Osteoblast (primary cell): ENCODE measurements at regions not wholly inside any gene's neighbourhood (a gene's known extent, or its start where the extent isn't known, plus 50 kb on each side); places are given as distances from the start of the nearest gene placed in this dataset.

ENCODE experiments used
- DNase-seq: peaks from one replicate; pipeline ENCODE4 v3.0.0; 2011; ENCODE audit warnings: low spot score, mixed read lengths; ENCODE audit not compliant: insufficient read length; ENCODE audit errors: missing footprints
- H2AFZ ChIP-seq: 2 replicates; pipeline ENCODE4 v1.6.0; 2011; ENCODE audit warnings: mild to moderate bottlenecking, low read length
- H3K27ac ChIP-seq: 2 replicates; pipeline ENCODE4 v1.5.1; 2011; ENCODE audit warnings: mild to moderate bottlenecking, low read depth, low read length, moderate library complexity
- H3K27me3 ChIP-seq: 2 replicates; pipeline ENCODE4 v1.6.0; 2012; ENCODE audit warnings: mild to moderate bottlenecking, control low read depth, inconsistent platforms, low read length, moderate library complexity; ENCODE audit not compliant: insufficient read depth
- H3K36me3 ChIP-seq: 2 replicates; pipeline ENCODE4 v1.5.1; 2011; ENCODE audit warnings: mild to moderate bottlenecking, low read length, control low read depth, moderate library complexity; ENCODE audit not compliant: insufficient read depth
- H3K4me1 ChIP-seq: 2 replicates; pipeline ENCODE4 v1.5.1; 2011; ENCODE audit warnings: mild to moderate bottlenecking, low read length, control low read depth, moderate library complexity; ENCODE audit not compliant: insufficient read depth
- H3K4me2 ChIP-seq: 2 replicates; pipeline ENCODE4 v1.6.0; 2011; ENCODE audit warnings: mild to moderate bottlenecking, low read length; ENCODE audit not compliant: insufficient read depth
- H3K4me3 ChIP-seq: fragments of 200-600 bp; sonication (generic); 3 replicates; pipeline ENCODE4 v1.5.1; 2012; ENCODE audit warnings: mild to moderate bottlenecking, low read length, inconsistent platforms; ENCODE audit not compliant: insufficient read depth
- H3K79me2 ChIP-seq: 2 replicates; pipeline ENCODE4 v1.6.0; 2012; ENCODE audit warnings: mild to moderate bottlenecking, low read length, control low read depth, inconsistent platforms; ENCODE audit not compliant: insufficient read depth
- H3K9me3 ChIP-seq: 2 replicates; pipeline ENCODE4 v1.5.1; 2011; ENCODE audit warnings: low read depth, low read length, control low read depth
- H4K20me1 ChIP-seq: 2 replicates; pipeline ENCODE4 v1.6.0; 2012; ENCODE audit warnings: mild to moderate bottlenecking, low read length, control low read depth; ENCODE audit not compliant: insufficient read depth
- TF ChIP-seq, protein P1 (sequence below): IDR thresholded peaks from 2 replicates; pipeline ENCODE4 v1.5.1; 2011; ENCODE audit warnings: mild to moderate bottlenecking, low read depth, low read length, moderate library complexity; ENCODE audit errors: extremely low read depth

DNA sequence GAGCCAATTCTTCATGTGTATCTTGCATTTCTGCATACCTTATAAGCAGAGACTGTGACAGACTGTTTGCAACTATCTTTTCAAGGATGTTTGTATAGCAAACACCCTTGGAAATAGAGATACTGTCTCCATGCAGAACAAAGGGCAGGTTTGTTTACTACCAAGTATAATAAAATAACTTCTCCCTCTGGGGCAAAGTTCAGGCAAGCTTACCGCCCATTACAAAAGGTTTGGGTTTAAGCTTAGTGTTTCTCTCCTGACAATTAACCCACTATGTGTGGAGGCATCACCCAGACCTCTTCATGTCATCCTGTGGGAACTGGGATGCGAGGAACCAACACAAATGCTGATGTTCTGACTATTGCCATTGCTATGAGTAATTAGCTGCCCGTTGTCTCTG, 479.1 kb upstream of the ZMIZ1 start:
- H3K4me3 ChIP-seq, result no peak overlapping the region
- peaks cover 37% of the 10 kb centered on the region for H3K27me3 ChIP-seq
- no peak overlapping the region for H3K27ac ChIP-seq
- no peaks in the 10 kb centered on the region for H3K36me3 ChIP-seq
- H2AFZ ChIP-seq, result no peak overlapping the region
- H3K9me3 ChIP-seq, result no peaks in the 10 kb centered on the region
- H4K20me1 ChIP-seq, result no peaks in the 10 kb centered on the region
- DNase-seq, result no peak
- H3K79me2 ChIP-seq, result no peaks in the 10 kb centered on the region
- H3K4me1 ChIP-seq, result peaks cover 3% of the 10 kb centered on the region
- TF ChIP-seq, protein P1, sequence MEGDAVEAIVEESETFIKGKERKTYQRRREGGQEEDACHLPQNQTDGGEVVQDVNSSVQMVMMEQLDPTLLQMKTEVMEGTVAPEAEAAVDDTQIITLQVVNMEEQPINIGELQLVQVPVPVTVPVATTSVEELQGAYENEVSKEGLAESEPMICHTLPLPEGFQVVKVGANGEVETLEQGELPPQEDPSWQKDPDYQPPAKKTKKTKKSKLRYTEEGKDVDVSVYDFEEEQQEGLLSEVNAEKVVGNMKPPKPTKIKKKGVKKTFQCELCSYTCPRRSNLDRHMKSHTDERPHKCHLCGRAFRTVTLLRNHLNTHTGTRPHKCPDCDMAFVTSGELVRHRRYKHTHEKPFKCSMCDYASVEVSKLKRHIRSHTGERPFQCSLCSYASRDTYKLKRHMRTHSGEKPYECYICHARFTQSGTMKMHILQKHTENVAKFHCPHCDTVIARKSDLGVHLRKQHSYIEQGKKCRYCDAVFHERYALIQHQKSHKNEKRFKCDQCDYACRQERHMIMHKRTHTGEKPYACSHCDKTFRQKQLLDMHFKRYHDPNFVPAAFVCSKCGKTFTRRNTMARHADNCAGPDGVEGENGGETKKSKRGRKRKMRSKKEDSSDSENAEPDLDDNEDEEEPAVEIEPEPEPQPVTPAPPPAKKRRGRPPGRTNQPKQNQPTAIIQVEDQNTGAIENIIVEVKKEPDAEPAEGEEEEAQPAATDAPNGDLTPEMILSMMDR, result no peak
- no peak overlapping the region for H3K4me2 ChIP-seq

DNA sequence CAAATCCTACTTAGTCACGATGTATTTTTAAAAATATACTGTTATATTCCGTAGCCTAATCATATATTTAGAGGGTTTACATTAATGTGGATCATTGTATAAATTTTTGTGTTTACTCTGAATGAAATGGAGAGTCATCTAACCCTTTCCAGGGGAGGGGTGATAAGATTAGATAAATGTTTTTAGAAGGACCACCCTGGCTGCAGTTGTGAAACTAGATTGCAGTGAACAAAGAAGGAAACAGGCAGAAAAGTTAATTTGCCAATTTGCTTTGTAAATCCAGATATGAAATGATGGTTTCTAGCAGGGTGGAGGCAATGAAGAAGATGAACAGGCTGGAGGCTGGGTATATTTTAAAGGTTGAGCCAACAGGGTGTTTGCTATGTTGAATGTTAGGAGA, 477.7 kb upstream of the ZMIZ1 start:
- TF ChIP-seq, protein P1, result no peak
- Histone ChIP-seq H3K27me3 (peaks cover 44% of the 10 kb centered on the region), H3K79me2 (no peaks in the 10 kb centered on the region), H3K4me2 (no peak overlapping the region), H3K27ac (no peak overlapping the region), H3K36me3 (no peaks in the 10 kb centered on the region), H3K9me3 (no peaks in the 10 kb centered on the region), H2AFZ (no peak overlapping the region), H4K20me1 (no peaks in the 10 kb centered on the region), H3K4me1 (peaks cover 3% of the 10 kb centered on the region), H3K4me3 (no peak overlapping the region)
- DNase-seq, result no peak

DNA sequence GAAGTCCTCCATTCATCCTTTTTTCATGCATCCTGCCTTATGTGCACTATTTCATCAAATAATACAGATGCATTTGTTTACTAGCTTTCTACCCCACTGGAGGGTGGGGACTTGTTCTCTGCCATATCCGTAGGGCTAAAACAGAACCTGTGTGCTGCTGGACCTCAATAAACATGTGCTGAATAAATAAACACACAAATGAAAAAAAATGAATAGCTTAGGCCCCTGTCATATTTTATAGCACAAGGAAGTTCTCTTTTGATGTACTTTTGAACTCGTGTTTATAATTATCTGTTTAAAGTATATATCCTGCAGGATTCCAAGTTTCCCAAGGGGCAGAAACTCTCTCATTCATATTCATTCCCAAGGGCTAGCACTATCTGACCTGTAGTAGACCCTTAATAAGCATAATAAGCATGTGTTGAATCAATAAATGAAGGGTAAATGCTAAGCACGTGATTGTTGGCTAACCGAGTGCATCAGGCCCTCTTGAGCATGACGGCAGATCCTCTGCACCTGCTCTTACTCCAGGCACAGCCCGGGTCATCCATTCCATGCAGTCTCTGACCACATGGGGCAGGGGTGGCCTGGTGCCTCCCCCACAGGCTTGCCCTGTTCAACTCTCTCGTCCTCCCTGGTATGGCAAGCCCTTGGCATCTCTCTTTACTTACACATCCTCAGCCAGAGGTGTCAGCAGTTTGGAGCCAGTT, 474.1 kb upstream of the ZMIZ1 start:
- DNase-seq, result no peak
- Histone ChIP-seq H3K27ac (no peak overlapping the region), H3K4me2 (no peak overlapping the region), H3K27me3 (peaks cover 50% of the 10 kb centered on the region), H3K79me2 (no peaks in the 10 kb centered on the region), H3K9me3 (no peaks in the 10 kb centered on the region), H3K36me3 (no peaks in the 10 kb centered on the region), H2AFZ (no peak overlapping the region), H3K4me3 (no peak overlapping the region), H4K20me1 (no peaks in the 10 kb centered on the region), H3K4me1 (no peaks in the 10 kb centered on the region)
- TF ChIP-seq, protein P1, result no peak

DNA sequence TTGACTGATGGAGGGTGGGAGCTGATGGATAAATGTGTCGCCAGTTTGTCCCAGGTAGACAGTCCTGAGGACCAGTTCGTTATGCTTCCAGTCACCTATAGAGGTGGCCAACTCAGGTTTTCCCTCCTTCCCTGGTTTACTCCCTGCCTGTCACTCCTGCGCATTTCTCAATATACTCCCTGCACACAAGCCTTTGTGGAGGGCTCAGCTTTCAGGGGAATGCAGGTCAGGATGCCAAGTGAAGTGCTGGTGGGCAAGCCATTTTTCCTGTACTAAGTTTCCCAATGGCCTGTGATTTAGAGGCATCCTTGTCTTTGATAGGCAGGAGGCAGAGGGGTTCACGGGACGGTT, 473.5 kb upstream of the ZMIZ1 start:
- no peak for DNase-seq
- Histone ChIP-seq H3K27ac (no peak overlapping the region), H3K4me2 (no peak overlapping the region), H3K4me1 (no peaks in the 10 kb centered on the region), H3K27me3 (peaks cover 52% of the 10 kb centered on the region), H3K4me3 (no peak overlapping the region), H2AFZ (no peak overlapping the region), H3K36me3 (no peaks in the 10 kb centered on the region), H3K79me2 (no peaks in the 10 kb centered on the region), H4K20me1 (no peaks in the 10 kb centered on the region), H3K9me3 (no peaks in the 10 kb centered on the region)
- TF ChIP-seq, protein P1, result no peak
